CD4-positive, alpha-beta T cell (primary cell): ENCODE measurements at regions not wholly inside any gene's neighbourhood (a gene's known extent, or its start where the extent isn't known, plus 50 kb on each side); places are given as distances from the start of the nearest gene placed in this dataset.

Source experiments
- ATAC-seq: fragments of 200-7000 bp; cut with Tn5 transposase; one replicate; pipeline ENCODE4 v1.10.0; 2022; ENCODE audit warnings: mild to moderate bottlenecking; ENCODE audit not compliant: poor library complexity
- CTCF ChIA-PET: fragments of 350-600 bp; sonication (Branson Sonifier 250); formaldehyde crosslinking; loops from one replicate; lab custom pipeline; 2021; ENCODE audit warnings: antibody characterized with exemption, inconsistent platforms; lab: Charles Lee
- POLR2A ChIA-PET: fragments of 350-600 bp; sonication (Branson Sonifier 250); formaldehyde crosslinking; loops from one replicate; lab custom pipeline; 2021; ENCODE audit warnings: antibody characterized with exemption, inconsistent platforms; lab: Charles Lee
- DNase-seq, 14 experiments: peaks; one replicate each; pipeline ENCODE4 v3.0.0-alpha.2; 2013 to 2020; ENCODE audit warnings: mixed read lengths in 2 of 14
- H3K27ac ChIP-seq, 2 donors: one replicate each; pipeline versions ENCODE4 v1.5.1 to v1.7.0; 2013; ENCODE audit warnings: low read length in 2 of 2, low read depth in 1 of 2, mild to moderate bottlenecking in 1 of 2
- H3K27me3 ChIP-seq, 2 experiments: 1 replicate in 1 of 2; 2 replicates in 1 of 2; pipeline versions ENCODE4 v1.6.1 to v1.7.0; 2013; ENCODE audit warnings: low read length in 2 of 2, control low read depth in 1 of 2, mild to moderate bottlenecking in 1 of 2, moderate library complexity in 1 of 2; ENCODE audit not compliant: insufficient read depth in 2 of 2, control insufficient read depth in 1 of 2
- H3K36me3 ChIP-seq: one replicate; pipeline ENCODE4 v1.6.1; 2013; ENCODE audit warnings: low read length, control low read depth; ENCODE audit not compliant: insufficient read depth
- H3K4me1 ChIP-seq: one replicate; pipeline ENCODE4 v1.6.1; 2013; ENCODE audit warnings: low read length, control low read depth; ENCODE audit not compliant: insufficient read depth
- H3K4me3 ChIP-seq: one replicate; pipeline ENCODE4 v1.5.1; 2013; ENCODE audit warnings: mild to moderate bottlenecking, low read length, moderate library complexity
- H3K9me3 ChIP-seq, 2 experiments: 1 replicate in 1 of 2; 2 replicates in 1 of 2; pipeline versions ENCODE4 v1.6.1 to v1.7.0; 2013; ENCODE audit warnings: low read length in 2 of 2, mild to moderate bottlenecking in 2 of 2, control low read depth in 1 of 2, moderate library complexity in 1 of 2; ENCODE audit not compliant: control insufficient read depth in 1 of 2, insufficient read depth in 1 of 2
- H3K27ac Mint-ChIP-seq: one replicate; pipeline ENCODE4 v1.8.0; 2020; ENCODE audit warnings: mixed read lengths
- H3K27me3 Mint-ChIP-seq: one replicate; pipeline ENCODE4 v1.8.0; 2021; ENCODE audit warnings: mixed read lengths
- H3K36me3 Mint-ChIP-seq: one replicate; pipeline ENCODE4 v1.8.0; 2021; ENCODE audit warnings: low read depth, mixed read lengths
- H3K4me1 Mint-ChIP-seq: one replicate; pipeline ENCODE4 v1.8.0; 2021; ENCODE audit warnings: low read depth, mixed read lengths
- H3K4me3 Mint-ChIP-seq: one replicate; pipeline ENCODE4 v1.8.0; 2020; ENCODE audit warnings: mild to moderate bottlenecking, mixed read lengths
- H3K9me3 Mint-ChIP-seq: one replicate; pipeline ENCODE4 v1.8.0; 2020; ENCODE audit warnings: mixed read lengths
- intact Hi-C, 2 experiments: fragments of 100-400 bp; cut with DNase I in 1 of 2; cut with micrococcal nuclease in 1 of 2; formaldehyde crosslinking; loops; one replicate each; pipeline versions ENCODE4 v1.15.1 to v1.9.0; 2023 to 2025; cut with DNase I, micrococcal nuclease
- TF ChIP-seq, protein P1 (sequence below): fragments of 200-600 bp; IDR thresholded peaks from one replicate; pipeline ENCODE4 v1.8.0; 2022; ENCODE audit warnings: antibody characterized with exemption, mild to moderate bottlenecking

DNA sequence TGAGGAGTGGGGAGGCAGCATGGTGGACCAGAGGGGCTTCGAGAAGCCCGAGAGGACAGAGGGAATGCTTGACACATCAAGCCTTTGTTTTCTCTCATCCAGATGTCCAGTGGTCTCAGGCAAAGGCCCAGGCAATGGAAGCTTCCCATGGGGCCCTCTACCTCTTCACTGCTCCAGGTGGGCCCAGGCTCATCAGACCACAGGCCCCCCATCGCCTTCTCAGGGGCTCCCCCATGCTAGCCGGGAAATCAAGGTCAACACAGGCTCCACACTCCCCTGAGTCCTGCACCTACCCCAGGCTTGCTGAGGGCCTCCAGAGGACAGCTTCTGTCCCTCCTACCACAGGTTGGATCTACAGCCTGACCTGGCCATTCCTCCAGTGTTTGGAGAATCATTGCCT is 157.5 kb downstream of the CHST1 start:
- H3K4me1 Mint-ChIP-seq: no peaks in the 10 kb centered on the region
- Histone ChIP-seq H3K27me3 (no peaks in the 10 kb centered on the region), H3K27ac (no peak overlapping the region), H3K9me3 (no peaks in the 10 kb centered on the region), H3K36me3 (no peaks in the 10 kb centered on the region), H3K4me1 (no peaks in the 10 kb centered on the region), H3K4me3 (no peak overlapping the region)
- ATAC-seq (no peak), DNase-seq (no peak)
- H3K4me3 Mint-ChIP-seq: no peak overlapping the region
- intact Hi-C loops: no loop called here
- peaks cover 4% of the 10 kb centered on the region for H3K9me3 Mint-ChIP-seq
- ChIA-PET POLR2A (no interaction called here), CTCF (interaction anchor here (1.0 kb wide), 1 partner anchor 53 kb away, joined by 4 read pairs; no protein-coding TSS in a partner anchor)
- no peak overlapping the region for H3K27ac Mint-ChIP-seq
- TF ChIP-seq, protein P1, sequence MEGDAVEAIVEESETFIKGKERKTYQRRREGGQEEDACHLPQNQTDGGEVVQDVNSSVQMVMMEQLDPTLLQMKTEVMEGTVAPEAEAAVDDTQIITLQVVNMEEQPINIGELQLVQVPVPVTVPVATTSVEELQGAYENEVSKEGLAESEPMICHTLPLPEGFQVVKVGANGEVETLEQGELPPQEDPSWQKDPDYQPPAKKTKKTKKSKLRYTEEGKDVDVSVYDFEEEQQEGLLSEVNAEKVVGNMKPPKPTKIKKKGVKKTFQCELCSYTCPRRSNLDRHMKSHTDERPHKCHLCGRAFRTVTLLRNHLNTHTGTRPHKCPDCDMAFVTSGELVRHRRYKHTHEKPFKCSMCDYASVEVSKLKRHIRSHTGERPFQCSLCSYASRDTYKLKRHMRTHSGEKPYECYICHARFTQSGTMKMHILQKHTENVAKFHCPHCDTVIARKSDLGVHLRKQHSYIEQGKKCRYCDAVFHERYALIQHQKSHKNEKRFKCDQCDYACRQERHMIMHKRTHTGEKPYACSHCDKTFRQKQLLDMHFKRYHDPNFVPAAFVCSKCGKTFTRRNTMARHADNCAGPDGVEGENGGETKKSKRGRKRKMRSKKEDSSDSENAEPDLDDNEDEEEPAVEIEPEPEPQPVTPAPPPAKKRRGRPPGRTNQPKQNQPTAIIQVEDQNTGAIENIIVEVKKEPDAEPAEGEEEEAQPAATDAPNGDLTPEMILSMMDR: no peak
- no peaks in the 10 kb centered on the region for H3K36me3 Mint-ChIP-seq
- peaks cover 6% of the 10 kb centered on the region for H3K27me3 Mint-ChIP-seq

DNA sequence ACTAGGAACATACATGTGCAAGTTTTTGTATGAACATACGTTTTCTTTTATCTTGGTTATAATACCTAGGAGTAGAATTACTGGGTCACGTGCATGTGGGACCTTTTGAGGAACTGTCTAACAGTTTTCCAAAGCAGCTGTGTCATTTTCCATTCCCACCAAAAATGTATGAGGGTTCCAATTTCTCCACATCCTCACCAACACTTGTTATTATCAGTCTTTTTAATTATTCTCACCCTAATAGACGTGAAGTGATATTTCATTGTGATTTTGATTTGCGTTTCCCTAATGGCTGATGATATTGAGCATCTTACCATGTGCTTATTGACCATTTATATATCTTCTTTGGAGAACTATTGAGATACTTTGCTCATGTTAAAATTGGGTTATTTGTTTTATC is 162.1 kb downstream of the CHST1 start:
- ATAC-seq: no peak
- H3K36me3 ChIP-seq: no peaks in the 10 kb centered on the region
- H3K4me1 Mint-ChIP-seq: no peaks in the 10 kb centered on the region

DNA sequence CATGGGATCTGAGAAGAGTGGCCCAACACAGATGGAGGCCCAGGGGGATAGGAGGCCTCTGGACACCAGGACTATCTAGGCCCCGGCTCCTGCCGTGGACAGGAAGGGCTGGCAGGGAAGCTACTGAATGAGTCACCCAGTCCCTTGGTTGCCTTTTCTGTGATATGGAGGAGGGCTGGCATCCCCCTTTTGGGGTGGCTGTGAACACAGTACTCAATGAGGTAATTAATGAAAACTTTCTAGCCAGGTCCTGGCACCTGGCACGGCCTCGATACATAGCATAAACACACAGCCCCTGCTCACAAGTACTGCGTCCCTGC is 163.2 kb downstream of the CHST1 start:
- TF ChIP-seq, protein P1: no peak
- Histone ChIP-seq H3K36me3 (no peaks in the 10 kb centered on the region), H3K4me3 (no peak overlapping the region), H3K27me3 (peaks cover 5 to 20% of the 10 kb centered on the region in 2 experiments), H3K27ac (no peak overlapping the region), H3K9me3 (peaks cover 0 to 12% of the 10 kb centered on the region in 2 experiments), H3K4me1 (no peaks in the 10 kb centered on the region)
- ATAC-seq (no peak), DNase-seq (no peak)
- H3K4me1 Mint-ChIP-seq: no peaks in the 10 kb centered on the region
- H3K36me3 Mint-ChIP-seq: no peaks in the 10 kb centered on the region
- intact Hi-C loops: no loop called here
- H3K27me3 Mint-ChIP-seq: peaks cover 40% of the 10 kb centered on the region
- ChIA-PET CTCF (no interaction called here), POLR2A (no interaction called here)
- peaks cover 4% of the 10 kb centered on the region for H3K9me3 Mint-ChIP-seq
- H3K27ac Mint-ChIP-seq: no peak overlapping the region
- no peak overlapping the region for H3K4me3 Mint-ChIP-seq

More for the DNA sequence above, 162.1 kb downstream of the CHST1 start:
- no peaks in the 10 kb centered on the region for H3K36me3 Mint-ChIP-seq
- intact Hi-C loops: no loop called here
- no peaks in the 10 kb centered on the region for H3K4me1 ChIP-seq
- H3K9me3 Mint-ChIP-seq: peaks cover 4% of the 10 kb centered on the region
- no peak overlapping the region for H3K27ac ChIP-seq
- peaks cover 5 to 20% of the 10 kb centered on the region in 2 experiments for H3K27me3 ChIP-seq
- peaks cover 30% of the 10 kb centered on the region for H3K27me3 Mint-ChIP-seq
- H3K27ac Mint-ChIP-seq: no peak overlapping the region
- no peak for DNase-seq
- H3K4me3 ChIP-seq: no peak overlapping the region
- TF ChIP-seq, protein P1: no peak
- POLR2A ChIA-PET: no interaction called here
- peaks cover 0 to 12% of the 10 kb centered on the region in 2 experiments for H3K9me3 ChIP-seq
- CTCF ChIA-PET: no interaction called here
- no peak overlapping the region for H3K4me3 Mint-ChIP-seq
